ENCODE measurements at regions not wholly inside any gene's neighbourhood (a gene's known extent, or its start where the extent isn't known, plus 50 kb on each side); places are given as distances from the start of the nearest gene placed in this dataset.
"Not testable (repeated sequence)": the region's sequence is repeated elsewhere in the genome, so short reads cannot be mapped to it uniquely, and the experiment has no call there.

GRCh38 chr6:63467247-63467954 is 104.9 kb upstream of the LOC128125822 start:
- no peak for TF ChIP-seq Cebpa-rat (IDR thresholded peaks at IDR 0.05)
- peaks cover 0 to 8% (median 0%) of the 10 kb centered on the region in 11 experiments; a peak in 1 of 22 replicates for H3K9me3 ChIP-seq (replicated peaks in 1 of 11)
- no peak overlapping the region for H3K27ac ChIP-seq
- H3K4me3 ChIP-seq = no peak overlapping the region
- H3K36me3 ChIP-seq = no peaks in the 10 kb centered on the region
- H4K20me1 ChIP-seq = no peaks in the 10 kb centered on the region
- H3K9ac ChIP-seq = no peak overlapping the region
- no peak overlapping the region for H3K4me2 ChIP-seq
- H3K27me3 ChIP-seq = no peaks in the 10 kb centered on the region
- H3K4me1 ChIP-seq = no peaks in the 10 kb centered on the region

DNA sequence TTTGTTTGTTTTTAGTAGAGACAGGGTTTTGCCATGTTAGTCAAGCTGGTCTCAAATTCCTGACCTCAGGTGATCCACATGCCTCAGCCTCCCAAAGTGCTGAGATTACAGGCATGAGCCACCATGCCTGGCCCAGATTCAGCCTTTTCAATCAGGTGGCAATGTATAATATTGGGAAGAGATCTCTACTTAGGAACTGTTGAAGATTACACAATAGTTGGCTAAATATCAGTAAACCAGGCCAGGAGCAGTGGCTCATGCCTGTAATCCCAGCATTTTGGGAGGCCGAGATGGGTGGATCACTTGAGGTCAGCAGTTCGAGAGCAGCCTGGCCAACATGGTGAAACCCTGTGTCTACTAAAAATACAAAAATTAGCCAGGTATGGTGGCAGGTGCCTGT is 101.1 kb upstream of the LOC128125822 start:
- H3K27ac ChIP-seq; H3K9ac ChIP-seq; H3K4me1 ChIP-seq; H3K9me3 ChIP-seq (replicated peaks in 1 of 11); H3K4me2 ChIP-seq; H4K20me1 ChIP-seq; H3K4me3 ChIP-seq; H3K36me3 ChIP-seq; H3K27me3 ChIP-seq: not testable (repeated sequence)
- peak in 2 of 11 experiments; percentile 28 to 57; a peak in 1 of 22 replicates for TF ChIP-seq Cebpa-rat (IDR thresholded peaks at IDR 0.05)

GRCh38 chr6:63471654-63472053 is 100.6 kb upstream of the LOC128125822 start:
- H3K4me1 ChIP-seq = no peaks in the 10 kb centered on the region
- H3K27me3 ChIP-seq = no peaks in the 10 kb centered on the region
- no peak overlapping the region for H3K4me3 ChIP-seq
- no peak overlapping the region for H3K4me2 ChIP-seq
- H3K27ac ChIP-seq = no peak overlapping the region
- no peaks in the 10 kb centered on the region for H4K20me1 ChIP-seq
- no peaks in the 10 kb centered on the region for H3K36me3 ChIP-seq
- H3K9ac ChIP-seq = no peak overlapping the region
- H3K9me3 ChIP-seq (replicated peaks in 1 of 11) = peaks cover 0 to 9% (median 0%) of the 10 kb centered on the region in 11 experiments; a peak in 1 of 22 replicates
- no peak for TF ChIP-seq Cebpa-rat (IDR thresholded peaks at IDR 0.05)

- no peak for TF ChIP-seq Cebpa-rat (IDR thresholded peaks at IDR 0.05)
- no peak overlapping the region for H3K27ac ChIP-seq
- H3K9ac ChIP-seq = no peak overlapping the region
- H3K36me3 ChIP-seq = no peaks in the 10 kb centered on the region
- H3K4me2 ChIP-seq = no peak overlapping the region
- no peak overlapping the region for H3K4me3 ChIP-seq
- H3K9me3 ChIP-seq (replicated peaks in 1 of 11) = peaks cover 0 to 9% (median 0%) of the 10 kb centered on the region in 11 experiments; a peak in 1 of 22 replicates
- H3K4me1 ChIP-seq = no peaks in the 10 kb centered on the region
- no peaks in the 10 kb centered on the region for H4K20me1 ChIP-seq
- no peaks in the 10 kb centered on the region for H3K27me3 ChIP-seq
Measured at GRCh38 chr6:63475707-63476106, 96.6 kb upstream of the LOC128125822 start.

GRCh38 chr6:63476302-63476701 is 96.0 kb upstream of the LOC128125822 start:
- no peaks in the 10 kb centered on the region for H3K4me1 ChIP-seq
- H3K9ac ChIP-seq = no peak overlapping the region
- no peak for TF ChIP-seq Cebpa-rat (IDR thresholded peaks at IDR 0.05)
- H4K20me1 ChIP-seq = no peaks in the 10 kb centered on the region
- H3K27me3 ChIP-seq = no peaks in the 10 kb centered on the region
- no peak overlapping the region for H3K27ac ChIP-seq
- no peak overlapping the region for H3K4me2 ChIP-seq
- H3K36me3 ChIP-seq = no peaks in the 10 kb centered on the region
- no peak overlapping the region for H3K4me3 ChIP-seq
- peaks cover 0 to 9% (median 0%) of the 10 kb centered on the region in 11 experiments; a peak in 1 of 22 replicates for H3K9me3 ChIP-seq (replicated peaks in 1 of 11)

- TF ChIP-seq Cebpa-rat (IDR thresholded peaks at IDR 0.05) = no peak
- no peak overlapping the region for H3K27ac ChIP-seq
- H3K36me3 ChIP-seq = no peaks in the 10 kb centered on the region
- H3K4me3 ChIP-seq = no peak overlapping the region
- no peaks in the 10 kb centered on the region for H3K27me3 ChIP-seq
- no peaks in the 10 kb centered on the region for H4K20me1 ChIP-seq
- H3K9ac ChIP-seq = no peak overlapping the region
- H3K9me3 ChIP-seq (replicated peaks in 1 of 11) = no peaks in the 10 kb centered on the region
- H3K4me2 ChIP-seq = no peak overlapping the region
- H3K4me1 ChIP-seq = no peaks in the 10 kb centered on the region
Measured at GRCh38 chr6:63477422-63478040, 94.7 kb upstream of the LOC128125822 start.

DNA sequence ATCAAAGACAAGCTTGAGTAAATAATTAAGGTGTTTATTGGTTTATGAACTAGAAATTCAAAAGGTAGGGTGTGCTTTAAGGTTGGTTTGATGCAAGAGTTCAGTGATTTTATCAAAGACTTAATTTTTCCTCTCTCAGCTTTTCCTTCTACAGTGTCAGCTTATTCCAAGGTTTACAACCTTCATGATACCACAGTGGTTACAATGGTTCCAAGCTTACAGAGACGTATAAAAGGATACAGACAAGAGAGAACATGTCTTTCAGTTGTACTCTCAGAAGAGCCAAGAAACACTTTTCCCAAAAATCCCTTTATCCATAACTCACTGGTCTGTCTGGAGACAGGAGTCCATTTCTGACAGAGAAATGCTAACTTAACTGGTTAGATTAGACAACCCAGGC is 93.5 kb upstream of the LOC128125822 start:
- no peak for TF ChIP-seq Cebpa-rat (IDR thresholded peaks at IDR 0.05)
- Histone ChIP-seq H3K4me2 (no peak overlapping the region), H3K27me3 (no peaks in the 10 kb centered on the region), H3K9me3 (replicated peaks in 1 of 11) (no peaks in the 10 kb centered on the region), H3K4me3 (no peak overlapping the region), H3K36me3 (no peaks in the 10 kb centered on the region), H4K20me1 (no peaks in the 10 kb centered on the region), H3K9ac (no peak overlapping the region), H3K27ac (no peak overlapping the region), H3K4me1 (no peaks in the 10 kb centered on the region)

DNA sequence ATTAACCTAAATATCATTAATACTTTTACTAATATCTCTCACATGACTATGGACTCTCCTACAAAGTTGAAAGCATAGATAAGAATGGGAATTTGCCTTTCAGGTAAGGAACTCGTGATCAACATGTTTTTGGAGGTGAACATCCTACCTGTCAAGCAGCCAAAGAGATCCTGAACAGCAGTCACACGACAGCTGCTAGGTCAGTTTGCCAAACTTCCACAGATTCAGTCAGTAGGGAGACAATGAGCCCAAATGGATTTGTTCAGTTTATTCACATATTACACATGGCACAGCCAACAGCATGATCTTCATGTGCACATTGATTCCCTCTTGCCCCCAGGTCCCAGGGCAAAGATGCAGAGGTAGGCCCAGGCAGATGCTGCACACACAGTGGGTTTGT is 86.1 kb upstream of the LOC128125822 start:
- Histone ChIP-seq H3K36me3 (no peaks in the 10 kb centered on the region), H3K9ac (no peak overlapping the region), H3K4me1 (no peaks in the 10 kb centered on the region), H3K4me2 (no peak overlapping the region), H3K27ac (no peak overlapping the region), H4K20me1 (no peaks in the 10 kb centered on the region), H3K27me3 (no peaks in the 10 kb centered on the region), H3K4me3 (no peak overlapping the region), H3K9me3 (replicated peaks in 1 of 11) (no peaks in the 10 kb centered on the region)
- TF ChIP-seq Cebpa-rat (IDR thresholded peaks at IDR 0.05) = no peak

GRCh38 chr6:63487103-63487813 is 85.0 kb upstream of the LOC128125822 start:
- no peaks in the 10 kb centered on the region for H3K36me3 ChIP-seq
- no peak overlapping the region for H3K27ac ChIP-seq
- H3K4me3 ChIP-seq = no peak overlapping the region
- H3K4me2 ChIP-seq = no peak overlapping the region
- no peaks in the 10 kb centered on the region for H3K9me3 ChIP-seq (replicated peaks in 1 of 11)
- no peak overlapping the region for H3K9ac ChIP-seq
- no peaks in the 10 kb centered on the region for H3K27me3 ChIP-seq
- no peaks in the 10 kb centered on the region for H3K4me1 ChIP-seq
- no peak for TF ChIP-seq Cebpa-rat (IDR thresholded peaks at IDR 0.05)
- H4K20me1 ChIP-seq = no peaks in the 10 kb centered on the region
